GM18511 (cell line): ENCODE measurements at regions not wholly inside any gene's neighbourhood (a gene's known extent, or its start where the extent isn't known, plus 50 kb on each side); places are given as distances from the start of the nearest gene placed in this dataset.
A peak's percentile ranks its signal among the peaks of the same experiment; 100 is the strongest.

Experiments
- ATAC-seq: cut with Tn5 transposase; IDR thresholded peaks from one replicate; pipeline ENCODE4 v1.9.1; 2021; ENCODE audit warnings: mild to moderate bottlenecking, moderate library complexity; ENCODE audit not compliant: unreplicated experiment

- peak; percentile 98 for ATAC-seq
These were observed 50.3 kb upstream of the ANKRD10 start for GRCh38 chr13:110965038-110965754.
